HCT116 (cell line): ENCODE measurements at regions not wholly inside any gene's neighbourhood (a gene's known extent, or its start where the extent isn't known, plus 50 kb on each side); places are given as distances from the start of the nearest gene placed in this dataset.

Experiments used
- CBX3 ChIP-seq: IDR thresholded peaks from 2 replicates; pipeline ENCODE4 v1.6.1; 2012; ENCODE audit warnings: low read depth
- CEBPB ChIP-seq: IDR thresholded peaks from 2 replicates; pipeline ENCODE4 v1.6.1; 2012; ENCODE audit warnings: low read depth
- CTCF ChIP-seq, 3 experiments: fragments of 200-600 bp in 1 of 3; sonication (generic) in 1 of 3; IDR thresholded peaks in 2 of 3; conservative IDR thresholded peaks in 1 of 3; 2 replicates each; pipeline ENCODE4 v1.5.1; 2012 to 2017; ENCODE audit warnings: low read depth in 2 of 3, low read length in 2 of 3, antibody characterized with exemption in 1 of 3, borderline replicate concordance in 1 of 3, control low read depth in 1 of 3, mild to moderate bottlenecking in 1 of 3, mixed read lengths in 1 of 3, mixed run types in 1 of 3, moderate library complexity in 1 of 3; ENCODE audit not compliant: insufficient read depth in 1 of 3
- EZH2 ChIP-seq: fragments of 200-600 bp; sonication (generic); IDR thresholded peaks from 2 replicates; pipeline ENCODE4 v1.6.1; 2017; ENCODE audit warnings: antibody characterized with exemption, mixed run types
- FOSL1 ChIP-seq: IDR thresholded peaks from 2 replicates; pipeline ENCODE4 v1.6.1; 2012; ENCODE audit warnings: low read depth
- JUND ChIP-seq: IDR thresholded peaks from 2 replicates; pipeline ENCODE4 v1.6.1; 2012
- POLR2A ChIP-seq: IDR thresholded peaks from 2 replicates; pipeline ENCODE4 v1.7.0; 2011; ENCODE audit warnings: borderline replicate concordance; ENCODE audit not compliant: insufficient read depth, insufficient read length; ENCODE audit errors: extremely low read depth
- SIN3A ChIP-seq: IDR thresholded peaks from 2 replicates; pipeline ENCODE4 v1.6.1; 2012; ENCODE audit warnings: low read depth

GRCh38 chr11:116033931-116034553, 529.8 kb upstream of the CADM1 start:
- TF ChIP-seq CTCF (IDR thresholded peaks at IDR 0.05 in 2 of 3, conservative IDR thresholded peaks at IDR 0.05 in 1 of 3; ENCODE audit: borderline replicate concordance in 1 of 3, insufficient read depth in 1 of 3, low read depth in 2 of 3, low read length in 2 of 3) (no peak), CBX3 (no peak), FOSL1 (no peak), EZH2 (no peak), SIN3A (no peak), CEBPB (no peak), POLR2A (no peak), JUND (no peak)
